HL-60 (cell line): ENCODE measurements at regions not wholly inside any gene's neighbourhood (a gene's known extent, or its start where the extent isn't known, plus 50 kb on each side); places are given as distances from the start of the nearest gene placed in this dataset.

Experiments
- DNase-seq, 2 experiments: peaks; one replicate each; pipeline ENCODE4 v3.0.0-alpha.2; 2010 to 2020; ENCODE audit warnings: low read depth in 1 of 2, low spot score in 1 of 2
- H3K27ac ChIP-seq: fragments of 250-450 bp; sonication (Bioruptor Pico); replicated peaks from 2 replicates; pipeline ENCODE4 v1.5.1; 2020; ENCODE audit warnings: mild to moderate bottlenecking, moderate library complexity
- H3K27me3 ChIP-seq: fragments of 250-450 bp; sonication (Bioruptor Pico); 2 replicates; pipeline ENCODE4 v1.5.1; 2021; ENCODE audit warnings: mild to moderate bottlenecking, moderate library complexity; ENCODE audit not compliant: insufficient read depth, poor library complexity, severe bottlenecking
- H3K4me3 ChIP-seq: replicated peaks from 2 replicates; pipeline ENCODE4 v1.5.1; 2011; ENCODE audit warnings: mild to moderate bottlenecking, control low read depth, low read length; ENCODE audit not compliant: insufficient read depth
- CTCF ChIP-seq: IDR thresholded peaks from one replicate; pipeline ENCODE4 v1.5.1; 2011; ENCODE audit warnings: low read length, control low read depth, inconsistent platforms; ENCODE audit not compliant: insufficient read depth
- GABPA ChIP-seq: IDR thresholded peaks from 2 replicates; pipeline ENCODE4 v1.6.1; 2012; ENCODE audit warnings: low read depth
- POLR2AphosphoS5 ChIP-seq: IDR thresholded peaks from 2 replicates; pipeline ENCODE4 v1.6.1; 2012; ENCODE audit warnings: low read depth
- REST ChIP-seq: IDR thresholded peaks from 2 replicates; pipeline ENCODE4 v1.6.1; 2012; ENCODE audit warnings: low read depth; ENCODE audit not compliant: insufficient replicate concordance
- SPI1 ChIP-seq: IDR thresholded peaks from 2 replicates; pipeline ENCODE4 v1.6.1; 2012; ENCODE audit warnings: low read depth, mild to moderate bottlenecking, borderline replicate concordance

- Histone ChIP-seq H3K4me3 (no peak overlapping the region), H3K27ac (no peak overlapping the region), H3K27me3 (peaks cover 4% of the 10 kb centered on the region)
- no peak for DNase-seq
- TF ChIP-seq CTCF (no peak), SPI1 (no peak), REST (no peak)
Observed at GRCh38 chr18:78676622-78677482, 302.8 kb upstream of the SALL3 start.

- peaks cover 2% of the 10 kb centered on the region for H3K27me3 ChIP-seq
- no peak overlapping the region for H3K27ac ChIP-seq
- no peak overlapping the region for H3K4me3 ChIP-seq
- TF ChIP-seq SPI1 (no peak), POLR2AphosphoS5 (no peak), GABPA (no peak), CTCF (no peak), REST (no peak)
- no peak for DNase-seq
Observed at GRCh38 chr18:78677483-78678317, 301.9 kb upstream of the SALL3 start.

DNA sequence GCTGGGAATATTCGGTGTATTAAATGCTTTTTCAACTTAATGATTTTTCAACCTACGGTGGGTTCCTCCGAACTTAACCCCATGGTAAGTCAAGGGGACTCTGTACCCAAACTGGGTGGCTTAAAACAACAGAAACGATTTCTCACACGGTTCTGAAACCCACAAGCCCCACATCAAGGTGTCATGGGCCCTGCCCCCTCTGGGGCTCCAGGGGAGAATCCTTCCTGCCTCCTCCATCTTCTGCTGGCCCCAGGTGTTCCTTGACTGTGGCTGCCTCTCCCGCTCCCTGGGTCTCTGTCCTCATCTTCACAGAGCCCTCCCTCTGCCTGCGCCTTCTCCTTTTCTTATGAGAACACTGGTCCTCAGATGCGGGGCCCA lies 301.3 kb upstream of the SALL3 start:
- Histone ChIP-seq H3K27me3 (peaks cover 2% of the 10 kb centered on the region), H3K27ac (no peak overlapping the region), H3K4me3 (no peak overlapping the region)
- no peak for DNase-seq
- no peak for TF ChIP-seq GABPA
- no peak for TF ChIP-seq POLR2AphosphoS5
- TF ChIP-seq CTCF = no peak
- no peak for TF ChIP-seq REST
- TF ChIP-seq SPI1 = no peak
